ENCODE measurements at regions not wholly inside any gene's neighbourhood (a gene's known extent, or its start where the extent isn't known, plus 50 kb on each side); places are given as distances from the start of the nearest gene placed in this dataset.
"Not testable (repeated sequence)": the region's sequence is repeated elsewhere in the genome, so short reads cannot be mapped to it uniquely, and the experiment has no call there.

DNA sequence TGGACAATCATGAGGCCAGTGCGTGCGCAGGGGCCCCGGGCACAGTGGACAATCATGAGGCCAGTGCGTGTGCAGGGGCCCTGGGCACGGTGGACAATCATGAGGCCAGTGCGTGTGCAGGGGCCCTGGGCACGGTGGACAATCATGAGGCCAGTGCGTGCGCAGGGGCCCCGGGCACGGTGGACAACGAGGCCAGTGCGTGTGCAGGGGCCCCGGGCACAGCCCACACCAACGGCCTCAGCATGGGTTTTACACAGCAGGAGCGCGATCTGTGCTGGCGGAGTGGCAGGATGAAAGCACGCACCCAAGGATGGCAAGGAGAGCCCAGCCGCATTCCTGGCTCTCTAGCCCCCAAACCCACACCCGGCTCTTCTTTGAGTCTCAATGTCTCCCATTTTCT, 78.8 kb downstream of the RFLNA start:
- TF ChIP-seq, protein P1, sequence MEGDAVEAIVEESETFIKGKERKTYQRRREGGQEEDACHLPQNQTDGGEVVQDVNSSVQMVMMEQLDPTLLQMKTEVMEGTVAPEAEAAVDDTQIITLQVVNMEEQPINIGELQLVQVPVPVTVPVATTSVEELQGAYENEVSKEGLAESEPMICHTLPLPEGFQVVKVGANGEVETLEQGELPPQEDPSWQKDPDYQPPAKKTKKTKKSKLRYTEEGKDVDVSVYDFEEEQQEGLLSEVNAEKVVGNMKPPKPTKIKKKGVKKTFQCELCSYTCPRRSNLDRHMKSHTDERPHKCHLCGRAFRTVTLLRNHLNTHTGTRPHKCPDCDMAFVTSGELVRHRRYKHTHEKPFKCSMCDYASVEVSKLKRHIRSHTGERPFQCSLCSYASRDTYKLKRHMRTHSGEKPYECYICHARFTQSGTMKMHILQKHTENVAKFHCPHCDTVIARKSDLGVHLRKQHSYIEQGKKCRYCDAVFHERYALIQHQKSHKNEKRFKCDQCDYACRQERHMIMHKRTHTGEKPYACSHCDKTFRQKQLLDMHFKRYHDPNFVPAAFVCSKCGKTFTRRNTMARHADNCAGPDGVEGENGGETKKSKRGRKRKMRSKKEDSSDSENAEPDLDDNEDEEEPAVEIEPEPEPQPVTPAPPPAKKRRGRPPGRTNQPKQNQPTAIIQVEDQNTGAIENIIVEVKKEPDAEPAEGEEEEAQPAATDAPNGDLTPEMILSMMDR (IDR thresholded peaks at IDR 0.05 in 8 of 11, conservative IDR thresholded peaks at IDR 0.05 in 3 of 11): not testable (repeated sequence)
- not testable (repeated sequence) for TF ChIP-seq POLR2A (IDR thresholded peaks at IDR 0.05)
